Esophagus (tissue), 2 donors: ENCODE measurements at regions not wholly inside any gene's neighbourhood (a gene's known extent, or its start where the extent isn't known, plus 50 kb on each side); places are given as distances from the start of the nearest gene placed in this dataset.

Source experiments
- H3K27ac ChIP-seq, 2 donors: one replicate each; pipeline ENCODE4 v1.5.1; 2013; ENCODE audit warnings: low read depth in 2 of 2, mild to moderate bottlenecking in 2 of 2, inconsistent platforms in 1 of 2, low read length in 1 of 2, moderate library complexity in 1 of 2
- H3K27me3 ChIP-seq, 2 donors: one replicate each; pipeline ENCODE4 v1.6.1; 2013; ENCODE audit warnings: low read length in 2 of 2, control low read depth in 1 of 2, mild to moderate bottlenecking in 1 of 2; ENCODE audit not compliant: insufficient read depth in 2 of 2, control insufficient read depth in 1 of 2
- H3K36me3 ChIP-seq, 2 donors: one replicate each; pipeline ENCODE4 v1.6.1; 2013; ENCODE audit warnings: low read length in 1 of 2; ENCODE audit not compliant: control insufficient read depth in 2 of 2, insufficient read depth in 2 of 2
- H3K4me1 ChIP-seq, 2 donors: one replicate each; pipeline ENCODE4 v1.6.1; 2013; ENCODE audit warnings: low read length in 1 of 2; ENCODE audit not compliant: control insufficient read depth in 2 of 2, insufficient read depth in 2 of 2
- H3K4me3 ChIP-seq, 2 donors: one replicate each; pipeline ENCODE4 v1.5.1; 2013; ENCODE audit warnings: low read length in 2 of 2, mild to moderate bottlenecking in 2 of 2, low read depth in 1 of 2, moderate library complexity in 1 of 2
- H3K9me3 ChIP-seq, 2 donors: one replicate each; pipeline ENCODE4 v1.6.1; 2013; ENCODE audit warnings: mild to moderate bottlenecking in 2 of 2, low read depth in 1 of 2, low read length in 1 of 2, moderate library complexity in 1 of 2; ENCODE audit not compliant: control insufficient read depth in 2 of 2, insufficient read depth in 1 of 2
- WGBS, 2 donors: extraction: QIAGEN DNeasy Blood & Tissue Kit; methylation state at CpG; one replicate each; pipeline ENCODE4 v1.1.7; 2013; 5-methylcytosine and 5-hydroxymethylcytosine counted together
- donor health status: healthy with polysubstance abuse.
- donor health status: Bipolar disorder and iron deficiency.

GRCh38 chr3:110734524-110734923 is 337.1 kb upstream of the NECTIN3 start:
- H3K9me3 ChIP-seq = no peaks in the 10 kb centered on the region
- H3K27ac ChIP-seq = no peak overlapping the region
- WGBS, 2 donors = 76 to 77% methylated on average over 5 of the region's 5 CpGs
- H3K4me3 ChIP-seq = no peak overlapping the region
- no peaks in the 10 kb centered on the region for H3K4me1 ChIP-seq
- H3K27me3 ChIP-seq = no peaks in the 10 kb centered on the region
- no peaks in the 10 kb centered on the region for H3K36me3 ChIP-seq

- Histone ChIP-seq H3K36me3 (no peaks in the 10 kb centered on the region), H3K27me3 (no peaks in the 10 kb centered on the region), H3K9me3 (no peaks in the 10 kb centered on the region), H3K27ac (no peak overlapping the region), H3K4me1 (no peaks in the 10 kb centered on the region), H3K4me3 (no peak overlapping the region)
- WGBS, 2 donors = 68 to 69% methylated on average over 1 of the region's 1 CpG
Measured at GRCh38 chr3:110736332-110736731, 335.3 kb upstream of the NECTIN3 start.

DNA sequence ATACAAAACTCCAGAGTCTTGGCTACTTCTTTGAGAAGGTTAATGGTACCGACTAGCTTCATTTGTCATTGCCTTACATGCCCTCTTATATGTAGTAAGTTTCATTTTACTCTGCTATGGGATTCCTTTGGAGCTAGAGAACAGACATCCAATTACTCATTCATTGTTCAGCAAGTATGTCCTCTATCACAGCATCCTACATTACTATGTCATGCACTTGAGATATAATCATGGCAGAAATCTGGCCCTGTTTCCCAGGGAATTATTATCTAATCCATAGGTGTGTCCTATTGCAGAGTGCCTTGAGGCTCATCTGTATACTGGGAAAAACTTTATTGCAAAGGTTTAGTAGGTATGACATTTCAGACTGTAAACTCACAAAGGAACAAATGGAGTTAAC is 333.1 kb upstream of the NECTIN3 start:
- no peak overlapping the region for H3K4me3 ChIP-seq
- no peak overlapping the region for H3K27ac ChIP-seq
- H3K36me3 ChIP-seq = no peaks in the 10 kb centered on the region
- no peaks in the 10 kb centered on the region for H3K27me3 ChIP-seq
- no peaks in the 10 kb centered on the region for H3K9me3 ChIP-seq
- no peaks in the 10 kb centered on the region for H3K4me1 ChIP-seq
- WGBS, 2 donors = 42 to 65% methylated on average over 1 of the region's 1 CpG

DNA sequence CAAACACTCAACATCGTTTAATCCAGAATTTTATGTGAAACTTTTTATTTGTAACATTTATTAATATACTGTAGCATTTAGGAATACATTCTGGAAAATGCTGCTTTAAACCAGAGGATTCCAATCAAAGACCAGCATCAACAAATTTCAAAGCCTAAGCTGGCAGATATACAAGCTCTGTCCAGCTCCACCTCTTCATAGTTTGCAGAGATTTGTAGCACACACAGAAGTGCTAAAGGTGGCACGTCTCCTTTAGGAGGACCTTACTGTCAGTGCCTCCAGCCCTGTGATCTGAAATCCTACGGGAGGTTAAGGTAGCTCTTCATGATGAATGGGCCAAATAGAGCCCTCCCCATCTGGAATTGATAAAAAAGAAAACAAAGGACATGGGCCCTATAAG is 329.7 kb upstream of the NECTIN3 start:
- Histone ChIP-seq H3K9me3 (no peaks in the 10 kb centered on the region), H3K4me1 (no peaks in the 10 kb centered on the region), H3K4me3 (no peak overlapping the region), H3K36me3 (no peaks in the 10 kb centered on the region), H3K27ac (no peak overlapping the region), H3K27me3 (no peaks in the 10 kb centered on the region)
- 57 to 70% methylated on average over 3 of the region's 3 CpGs for WGBS, 2 donors

DNA sequence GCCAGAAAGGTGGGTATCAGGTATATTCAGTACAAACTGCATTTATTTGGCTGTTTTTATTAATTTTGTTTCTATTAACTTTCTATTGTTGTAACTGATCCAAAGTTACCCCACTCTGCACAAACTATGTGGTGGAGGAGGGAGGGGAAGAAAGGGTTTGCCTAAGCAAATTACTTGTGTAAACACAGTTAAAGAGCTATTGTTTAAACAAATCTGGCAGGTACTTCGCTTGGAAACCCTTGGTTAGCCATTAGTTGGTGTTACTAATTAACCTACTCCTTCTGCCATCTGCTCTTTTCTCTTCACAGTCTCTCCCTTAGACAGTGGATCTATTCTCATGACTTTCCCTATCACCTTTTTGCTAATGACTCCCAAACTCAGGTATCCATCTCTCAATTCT is 328.4 kb upstream of the NECTIN3 start:
- Histone ChIP-seq H3K4me3 (no peak overlapping the region), H3K4me1 (no peaks in the 10 kb centered on the region), H3K27me3 (no peaks in the 10 kb centered on the region), H3K27ac (no peak overlapping the region), H3K9me3 (no peaks in the 10 kb centered on the region), H3K36me3 (no peaks in the 10 kb centered on the region)
- 40 to 53% methylated on average over 1 of the region's 1 CpG for WGBS, 2 donors

- H3K4me1 ChIP-seq = no peaks in the 10 kb centered on the region
- no peaks in the 10 kb centered on the region for H3K9me3 ChIP-seq
- H3K4me3 ChIP-seq = no peak overlapping the region
- H3K27ac ChIP-seq = no peak overlapping the region
- no peaks in the 10 kb centered on the region for H3K36me3 ChIP-seq
- no peaks in the 10 kb centered on the region for H3K27me3 ChIP-seq
Measured at GRCh38 chr3:110743984-110744383, 327.6 kb upstream of the NECTIN3 start.

DNA sequence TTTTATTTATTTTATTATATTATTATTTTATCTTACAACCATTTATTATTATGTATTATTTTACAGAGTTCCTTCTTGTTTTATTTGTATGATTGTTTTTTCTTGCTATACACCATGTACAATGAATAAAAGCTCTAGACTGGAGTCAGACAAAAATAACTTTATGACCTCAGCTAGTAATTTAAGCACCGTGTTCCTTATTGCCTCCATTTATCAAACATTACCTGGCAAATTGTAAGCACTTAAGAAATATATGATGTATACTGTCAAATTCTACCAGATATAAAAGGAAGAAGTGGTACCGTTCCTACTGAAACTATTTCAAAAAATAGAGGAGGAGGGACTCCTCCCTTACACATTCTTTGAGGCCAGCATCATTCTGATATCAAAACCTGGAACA is 326.9 kb upstream of the NECTIN3 start:
- H3K4me1 ChIP-seq = no peaks in the 10 kb centered on the region
- WGBS, 2 donors = 76 to 78% methylated on average over 2 of the region's 2 CpGs
- no peak overlapping the region for H3K4me3 ChIP-seq
- H3K36me3 ChIP-seq = no peaks in the 10 kb centered on the region
- H3K27ac ChIP-seq = no peak overlapping the region
- no peaks in the 10 kb centered on the region for H3K27me3 ChIP-seq
- no peaks in the 10 kb centered on the region for H3K9me3 ChIP-seq

DNA sequence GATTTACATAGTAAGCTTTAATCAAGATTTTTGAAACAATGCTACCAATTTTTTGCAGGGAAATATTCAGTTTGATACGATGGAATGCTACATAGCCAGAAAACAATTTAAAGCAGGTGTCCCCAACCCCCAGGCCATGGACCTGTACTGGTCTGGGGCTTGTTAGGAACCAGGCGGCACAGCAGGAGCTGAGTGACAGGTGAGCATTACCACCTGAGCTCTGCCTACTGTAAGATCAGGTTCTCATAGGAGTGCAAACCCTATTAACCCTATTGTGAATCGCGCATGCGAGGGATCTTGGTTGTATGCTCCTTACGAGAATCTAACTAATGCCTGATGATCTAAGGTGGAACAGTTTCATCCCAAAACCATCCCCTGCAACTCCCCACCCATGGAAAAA is 322.6 kb upstream of the NECTIN3 start:
- H3K9me3 ChIP-seq = no peaks in the 10 kb centered on the region
- no peak overlapping the region for H3K27ac ChIP-seq
- WGBS, 2 donors = 95 to 97% methylated on average over 6 of the region's 6 CpGs
- no peak overlapping the region for H3K4me3 ChIP-seq
- no peaks in the 10 kb centered on the region for H3K4me1 ChIP-seq
- H3K27me3 ChIP-seq = no peaks in the 10 kb centered on the region
- no peaks in the 10 kb centered on the region for H3K36me3 ChIP-seq

DNA sequence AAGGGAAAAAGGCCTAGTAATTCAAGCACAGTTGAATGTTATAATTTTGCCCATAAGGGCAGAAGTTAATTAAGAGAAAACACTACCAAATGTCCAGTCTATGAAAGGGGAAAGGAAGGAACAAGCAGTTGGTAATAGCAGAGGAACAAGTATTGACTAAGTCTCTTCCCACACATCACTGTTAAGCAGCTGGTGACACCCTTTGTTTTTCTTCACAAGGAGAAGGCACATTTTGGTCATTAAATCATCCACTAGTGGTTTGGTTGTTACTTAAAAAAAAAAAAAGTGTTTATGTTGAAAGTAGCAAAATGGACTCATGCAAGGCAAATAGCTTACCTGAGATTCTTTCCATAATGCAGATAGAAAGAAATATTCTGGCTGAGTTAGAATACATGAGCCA is 321.4 kb upstream of the NECTIN3 start:
- H3K36me3 ChIP-seq = no peaks in the 10 kb centered on the region

GRCh38 chr3:110752307-110752706 is 319.3 kb upstream of the NECTIN3 start:
- no peak overlapping the region for H3K27ac ChIP-seq
- no peaks in the 10 kb centered on the region for H3K4me1 ChIP-seq
- H3K9me3 ChIP-seq = no peaks in the 10 kb centered on the region
- no peak overlapping the region for H3K4me3 ChIP-seq
- no peaks in the 10 kb centered on the region for H3K27me3 ChIP-seq
- 78 to 80% methylated on average over 3 of the region's 3 CpGs for WGBS, 2 donors
- H3K36me3 ChIP-seq = no peaks in the 10 kb centered on the region

More for the DNA sequence above, 321.4 kb upstream of the NECTIN3 start:
- no peaks in the 10 kb centered on the region for H3K9me3 ChIP-seq
- H3K4me3 ChIP-seq = no peak overlapping the region
- H3K4me1 ChIP-seq = no peaks in the 10 kb centered on the region
- H3K27me3 ChIP-seq = no peaks in the 10 kb centered on the region
- no peak overlapping the region for H3K27ac ChIP-seq
